ENCODE measurements at regions not wholly inside any gene's neighbourhood (a gene's known extent, or its start where the extent isn't known, plus 50 kb on each side); places are given as distances from the start of the nearest gene placed in this dataset.

DNA sequence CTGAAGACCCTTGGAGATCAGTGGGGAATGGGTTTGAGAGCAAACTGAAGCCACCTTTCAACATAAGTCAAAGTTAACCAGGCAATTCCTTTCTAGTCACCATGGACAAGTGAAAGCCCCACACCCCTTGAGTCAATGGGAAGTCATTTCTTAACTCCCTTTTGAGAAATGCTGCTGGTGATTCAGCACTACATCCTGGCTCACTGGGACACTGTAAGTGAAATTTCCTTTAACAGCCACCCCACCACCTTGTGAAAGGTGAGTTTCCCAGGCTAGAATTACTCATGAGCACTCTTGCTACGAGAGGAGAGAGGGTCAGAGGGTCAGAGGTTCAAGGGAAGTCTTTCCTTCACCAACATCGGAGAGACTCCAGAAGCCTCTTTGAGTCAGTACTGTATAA is 93.3 kb upstream of the MARCKS start:
- no peak for TF ChIP-seq EZH2 (IDR thresholded peaks at IDR 0.05; ENCODE audit: low read depth, unreplicated experiment)
- TF ChIP-seq, protein P1, sequence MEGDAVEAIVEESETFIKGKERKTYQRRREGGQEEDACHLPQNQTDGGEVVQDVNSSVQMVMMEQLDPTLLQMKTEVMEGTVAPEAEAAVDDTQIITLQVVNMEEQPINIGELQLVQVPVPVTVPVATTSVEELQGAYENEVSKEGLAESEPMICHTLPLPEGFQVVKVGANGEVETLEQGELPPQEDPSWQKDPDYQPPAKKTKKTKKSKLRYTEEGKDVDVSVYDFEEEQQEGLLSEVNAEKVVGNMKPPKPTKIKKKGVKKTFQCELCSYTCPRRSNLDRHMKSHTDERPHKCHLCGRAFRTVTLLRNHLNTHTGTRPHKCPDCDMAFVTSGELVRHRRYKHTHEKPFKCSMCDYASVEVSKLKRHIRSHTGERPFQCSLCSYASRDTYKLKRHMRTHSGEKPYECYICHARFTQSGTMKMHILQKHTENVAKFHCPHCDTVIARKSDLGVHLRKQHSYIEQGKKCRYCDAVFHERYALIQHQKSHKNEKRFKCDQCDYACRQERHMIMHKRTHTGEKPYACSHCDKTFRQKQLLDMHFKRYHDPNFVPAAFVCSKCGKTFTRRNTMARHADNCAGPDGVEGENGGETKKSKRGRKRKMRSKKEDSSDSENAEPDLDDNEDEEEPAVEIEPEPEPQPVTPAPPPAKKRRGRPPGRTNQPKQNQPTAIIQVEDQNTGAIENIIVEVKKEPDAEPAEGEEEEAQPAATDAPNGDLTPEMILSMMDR (conservative IDR thresholded peaks at IDR 0.05; ENCODE audit: low read depth in 2 of 2): no peak
- no peak for TF ChIP-seq POLR2AphosphoS5 (IDR thresholded peaks at IDR 0.05; ENCODE audit: low read depth)
- no peak for TF ChIP-seq JUNB (IDR thresholded peaks at IDR 0.05; ENCODE audit: unreplicated experiment)
- no peak for TF ChIP-seq EZH2phosphoT487 (IDR thresholded peaks at IDR 0.05; ENCODE audit: unreplicated experiment)
- TF ChIP-seq STAT1 (IDR thresholded peaks at IDR 0.05; ENCODE audit: unreplicated experiment): no peak
- TF ChIP-seq, protein P2, sequence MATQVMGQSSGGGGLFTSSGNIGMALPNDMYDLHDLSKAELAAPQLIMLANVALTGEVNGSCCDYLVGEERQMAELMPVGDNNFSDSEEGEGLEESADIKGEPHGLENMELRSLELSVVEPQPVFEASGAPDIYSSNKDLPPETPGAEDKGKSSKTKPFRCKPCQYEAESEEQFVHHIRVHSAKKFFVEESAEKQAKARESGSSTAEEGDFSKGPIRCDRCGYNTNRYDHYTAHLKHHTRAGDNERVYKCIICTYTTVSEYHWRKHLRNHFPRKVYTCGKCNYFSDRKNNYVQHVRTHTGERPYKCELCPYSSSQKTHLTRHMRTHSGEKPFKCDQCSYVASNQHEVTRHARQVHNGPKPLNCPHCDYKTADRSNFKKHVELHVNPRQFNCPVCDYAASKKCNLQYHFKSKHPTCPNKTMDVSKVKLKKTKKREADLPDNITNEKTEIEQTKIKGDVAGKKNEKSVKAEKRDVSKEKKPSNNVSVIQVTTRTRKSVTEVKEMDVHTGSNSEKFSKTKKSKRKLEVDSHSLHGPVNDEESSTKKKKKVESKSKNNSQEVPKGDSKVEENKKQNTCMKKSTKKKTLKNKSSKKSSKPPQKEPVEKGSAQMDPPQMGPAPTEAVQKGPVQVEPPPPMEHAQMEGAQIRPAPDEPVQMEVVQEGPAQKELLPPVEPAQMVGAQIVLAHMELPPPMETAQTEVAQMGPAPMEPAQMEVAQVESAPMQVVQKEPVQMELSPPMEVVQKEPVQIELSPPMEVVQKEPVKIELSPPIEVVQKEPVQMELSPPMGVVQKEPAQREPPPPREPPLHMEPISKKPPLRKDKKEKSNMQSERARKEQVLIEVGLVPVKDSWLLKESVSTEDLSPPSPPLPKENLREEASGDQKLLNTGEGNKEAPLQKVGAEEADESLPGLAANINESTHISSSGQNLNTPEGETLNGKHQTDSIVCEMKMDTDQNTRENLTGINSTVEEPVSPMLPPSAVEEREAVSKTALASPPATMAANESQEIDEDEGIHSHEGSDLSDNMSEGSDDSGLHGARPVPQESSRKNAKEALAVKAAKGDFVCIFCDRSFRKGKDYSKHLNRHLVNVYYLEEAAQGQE (IDR thresholded peaks at IDR 0.05; ENCODE audit: unreplicated experiment): no peak
- no peak for TF ChIP-seq CREB1 (CRISPR knock-in tag; IDR thresholded peaks at IDR 0.05; ENCODE audit: low read depth)
- no peak for TF ChIP-seq ZNF114 (CRISPR knock-in tag; IDR thresholded peaks at IDR 0.05)
